Sigmoid colon (tissue), 6 donors: ENCODE measurements at regions not wholly inside any gene's neighbourhood (a gene's known extent, or its start where the extent isn't known, plus 50 kb on each side); places are given as distances from the start of the nearest gene placed in this dataset.

Experiments used
- DNase-seq: peaks from one replicate; pipeline ENCODE4 v3.0.0-alpha.2; 2019
- H3K27ac ChIP-seq, 4 donors: fragments of 200-600 bp; sonication (generic); one replicate each; pipeline ENCODE4 v1.5.1; 2016 to 2019; ENCODE audit warnings: mild to moderate bottlenecking in 1 of 4
- H3K27me3 ChIP-seq, 3 donors: fragments of 200-600 bp; sonication (generic); one replicate each; pipeline ENCODE4 v1.5.1; 2019; ENCODE audit warnings: mild to moderate bottlenecking in 1 of 3
- H3K36me3 ChIP-seq, 4 donors: fragments of 200-600 bp; sonication (generic); one replicate each; pipeline ENCODE4 v1.5.1; 2016 to 2019
- H3K4me1 ChIP-seq, 4 donors: fragments of 200-600 bp; sonication (generic); one replicate each; pipeline ENCODE4 v1.5.1; 2017 to 2019
- H3K4me3 ChIP-seq, 4 donors: fragments of 200-600 bp; sonication (generic); one replicate each; pipeline ENCODE4 v1.5.1; 2017 to 2019; ENCODE audit warnings: mild to moderate bottlenecking in 2 of 4, moderate library complexity in 1 of 4
- H3K9me3 ChIP-seq, 4 donors: fragments of 200-600 bp in 3 of 4; sonication (generic) in 3 of 4; one replicate each; pipeline versions ENCODE4 v1.5.1 to v1.6.1; 2013 to 2019
- EP300 ChIP-seq, 4 donors: sonication (generic); formaldehyde crosslinking; IDR thresholded peaks; one replicate each; pipeline ENCODE4 v1.6.1; 2017; ENCODE audit warnings: antibody characterized with exemption in 4 of 4
- POLR2A ChIP-seq, 2 donors: fragments of 450-650 bp; IDR thresholded peaks; one replicate each; pipeline ENCODE4 v1.6.1; 2016; ENCODE audit warnings: antibody characterized with exemption in 2 of 2, mild to moderate bottlenecking in 2 of 2, moderate library complexity in 2 of 2
- POLR2AphosphoS5 ChIP-seq, 4 donors: sonication (generic); formaldehyde crosslinking; IDR thresholded peaks; one replicate each; pipeline ENCODE4 v1.6.1; 2017; ENCODE audit warnings: antibody characterized with exemption in 4 of 4
- WGBS, 2 donors: extraction: QIAGEN DNeasy Blood & Tissue Kit; methylation state at CpG; one replicate each; pipeline ENCODE4 v1.1.7; 2013; 5-methylcytosine and 5-hydroxymethylcytosine counted together
- intact Hi-C: fragments of 100-400 bp; cut with DNase I; formaldehyde crosslinking; loops from one replicate; pipeline ENCODE4 v1.15.1; 2023
- TF ChIP-seq, protein P1 (sequence below), 4 experiments: fragments of 450-650 bp in 3 of 4; fragments of 200-600 bp in 1 of 4; IDR thresholded peaks; one replicate each; pipeline ENCODE4 v1.5.1; 2016 to 2019; ENCODE audit warnings: antibody characterized with exemption in 4 of 4, mild to moderate bottlenecking in 3 of 4, moderate library complexity in 2 of 4
- donor health status: healthy with polysubstance abuse.
- donor health status: healthy.

DNA sequence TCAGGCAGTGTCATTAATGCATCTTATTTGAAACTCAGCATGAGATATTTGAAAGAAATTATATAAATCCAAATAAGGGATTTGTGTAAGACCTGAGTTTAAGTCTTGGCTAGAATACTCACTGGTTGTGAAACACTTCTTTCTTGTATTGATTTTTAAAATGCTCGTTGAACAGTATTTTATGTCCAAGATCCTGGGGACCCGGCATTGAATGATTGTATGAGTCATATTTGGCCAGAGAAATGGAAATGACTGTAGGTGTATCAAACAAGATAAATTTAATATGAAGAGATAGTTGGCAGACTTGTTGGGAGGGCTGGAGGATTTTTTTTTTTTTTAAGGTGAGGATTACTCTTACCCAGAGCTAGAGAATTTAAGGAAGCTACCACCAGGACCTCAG, 606.1 kb upstream of the CPEB2 start:
- H3K27me3 ChIP-seq = no peaks in the 10 kb centered on the region
- H3K27ac ChIP-seq = no peak overlapping the region
- H3K36me3 ChIP-seq = no peaks in the 10 kb centered on the region
- 78 to 88% methylated on average over 2 of the region's 2 CpGs for WGBS, 2 donors
- H3K4me3 ChIP-seq = no peak overlapping the region
- intact Hi-C loops = no loop called here
- TF ChIP-seq POLR2A (IDR thresholded peaks at IDR 0.05) = no peak
- TF ChIP-seq EP300 (IDR thresholded peaks at IDR 0.05) = no peak
- TF ChIP-seq, protein P1, sequence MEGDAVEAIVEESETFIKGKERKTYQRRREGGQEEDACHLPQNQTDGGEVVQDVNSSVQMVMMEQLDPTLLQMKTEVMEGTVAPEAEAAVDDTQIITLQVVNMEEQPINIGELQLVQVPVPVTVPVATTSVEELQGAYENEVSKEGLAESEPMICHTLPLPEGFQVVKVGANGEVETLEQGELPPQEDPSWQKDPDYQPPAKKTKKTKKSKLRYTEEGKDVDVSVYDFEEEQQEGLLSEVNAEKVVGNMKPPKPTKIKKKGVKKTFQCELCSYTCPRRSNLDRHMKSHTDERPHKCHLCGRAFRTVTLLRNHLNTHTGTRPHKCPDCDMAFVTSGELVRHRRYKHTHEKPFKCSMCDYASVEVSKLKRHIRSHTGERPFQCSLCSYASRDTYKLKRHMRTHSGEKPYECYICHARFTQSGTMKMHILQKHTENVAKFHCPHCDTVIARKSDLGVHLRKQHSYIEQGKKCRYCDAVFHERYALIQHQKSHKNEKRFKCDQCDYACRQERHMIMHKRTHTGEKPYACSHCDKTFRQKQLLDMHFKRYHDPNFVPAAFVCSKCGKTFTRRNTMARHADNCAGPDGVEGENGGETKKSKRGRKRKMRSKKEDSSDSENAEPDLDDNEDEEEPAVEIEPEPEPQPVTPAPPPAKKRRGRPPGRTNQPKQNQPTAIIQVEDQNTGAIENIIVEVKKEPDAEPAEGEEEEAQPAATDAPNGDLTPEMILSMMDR (IDR thresholded peaks at IDR 0.05) = no peak
- TF ChIP-seq POLR2AphosphoS5 (IDR thresholded peaks at IDR 0.05) = no peak
- DNase-seq = no peak
- no peaks in the 10 kb centered on the region for H3K9me3 ChIP-seq
- peaks cover 0 to 3% (median 0%) of the 10 kb centered on the region in 4 donors for H3K4me1 ChIP-seq

DNA sequence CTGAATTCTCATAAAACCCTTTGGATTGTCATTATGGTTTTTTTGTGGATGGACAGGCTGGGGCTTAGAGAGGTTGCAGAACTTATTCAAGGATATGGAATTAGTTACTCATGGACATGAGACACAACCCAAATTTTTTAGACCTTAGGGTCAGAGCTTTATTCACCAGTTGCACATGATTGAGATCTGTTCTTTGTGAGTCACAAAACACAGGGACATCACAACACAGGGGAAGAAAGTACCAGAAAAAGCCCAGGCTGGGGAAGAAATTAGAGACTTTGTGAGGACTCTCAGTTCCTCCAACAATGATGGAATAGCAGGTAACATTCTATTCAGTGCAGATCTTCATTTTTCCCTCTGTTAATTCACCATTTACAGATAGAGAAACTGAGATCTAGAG, 602.4 kb upstream of the CPEB2 start:
- Histone ChIP-seq H3K4me1 (peaks cover 0 to 3% (median 0%) of the 10 kb centered on the region in 4 donors), H3K27me3 (no peaks in the 10 kb centered on the region), H3K9me3 (no peaks in the 10 kb centered on the region), H3K4me3 (no peak overlapping the region), H3K36me3 (no peaks in the 10 kb centered on the region), H3K27ac (no peak overlapping the region)
- TF ChIP-seq, protein P1 (IDR thresholded peaks at IDR 0.05) = no peak
- TF ChIP-seq POLR2AphosphoS5 (IDR thresholded peaks at IDR 0.05) = no peak
- TF ChIP-seq POLR2A (IDR thresholded peaks at IDR 0.05) = no peak
- TF ChIP-seq EP300 (IDR thresholded peaks at IDR 0.05) = no peak
- intact Hi-C loops = no loop called here
- DNase-seq = no peak

DNA sequence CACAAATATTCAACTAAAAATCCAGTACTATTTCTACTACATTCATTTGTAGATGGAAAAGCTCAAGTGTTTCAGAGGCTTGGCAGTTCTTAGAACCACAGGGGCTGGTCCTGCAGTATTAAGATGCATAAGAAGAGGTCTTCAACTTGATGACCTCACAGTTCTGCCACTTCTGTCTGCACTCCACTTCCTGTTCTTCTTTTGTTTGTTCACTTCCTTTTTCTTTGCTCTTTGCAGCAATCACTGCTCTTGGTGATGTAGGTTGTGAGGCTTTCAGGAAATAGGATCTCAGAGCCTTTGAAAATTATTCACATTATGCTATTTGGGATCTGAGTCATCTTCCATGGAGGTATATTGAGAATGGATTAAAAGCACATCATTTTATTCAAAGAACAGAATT, 602.0 kb upstream of the CPEB2 start:
- no peak for DNase-seq
- intact Hi-C loops = no loop called here
- H3K9me3 ChIP-seq = no peaks in the 10 kb centered on the region
- TF ChIP-seq EP300 (IDR thresholded peaks at IDR 0.05) (no peak), POLR2AphosphoS5 (IDR thresholded peaks at IDR 0.05) (no peak), POLR2A (IDR thresholded peaks at IDR 0.05) (no peak)
- TF ChIP-seq, protein P1 (IDR thresholded peaks at IDR 0.05) = no peak
- H3K36me3 ChIP-seq = no peaks in the 10 kb centered on the region
- no peaks in the 10 kb centered on the region for H3K27me3 ChIP-seq
- H3K4me1 ChIP-seq = peaks cover 0 to 3% (median 0%) of the 10 kb centered on the region in 4 donors
- H3K27ac ChIP-seq = no peak overlapping the region
- no peak overlapping the region for H3K4me3 ChIP-seq

DNA sequence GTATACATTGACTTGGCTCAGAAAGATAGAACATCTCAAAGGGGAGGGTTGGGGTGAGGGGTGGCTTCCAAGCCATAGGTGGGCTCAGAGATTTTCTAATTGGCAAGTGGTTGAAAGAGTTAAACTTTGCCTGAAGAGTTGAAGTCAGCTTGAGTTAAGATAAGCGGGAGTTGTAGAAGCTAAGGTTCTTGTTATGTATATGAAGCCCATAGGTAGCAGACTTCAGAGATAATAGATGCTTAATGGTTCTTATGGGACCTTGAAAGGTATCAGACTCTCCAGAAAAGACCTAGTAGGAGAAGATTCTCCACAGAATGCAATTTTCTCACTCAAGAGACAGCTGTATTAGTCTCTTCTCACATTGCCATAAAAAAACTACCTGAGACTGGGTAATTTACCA, 599.1 kb upstream of the CPEB2 start:
- intact Hi-C loops = no loop called here
- TF ChIP-seq POLR2A (IDR thresholded peaks at IDR 0.05) = no peak
- TF ChIP-seq POLR2AphosphoS5 (IDR thresholded peaks at IDR 0.05) = no peak
- no peak for TF ChIP-seq EP300 (IDR thresholded peaks at IDR 0.05)
- TF ChIP-seq, protein P1 (IDR thresholded peaks at IDR 0.05) = no peak
- H3K9me3 ChIP-seq = no peaks in the 10 kb centered on the region
- H3K27ac ChIP-seq = no peak overlapping the region
- H3K36me3 ChIP-seq = no peaks in the 10 kb centered on the region
- H3K27me3 ChIP-seq = no peaks in the 10 kb centered on the region
- no peak for DNase-seq
- no peak overlapping the region for H3K4me3 ChIP-seq
- 83 to 91% methylated on average over 1 of the region's 1 CpG for WGBS, 2 donors
- H3K4me1 ChIP-seq = peaks cover 0 to 3% (median 0%) of the 10 kb centered on the region in 4 donors

DNA sequence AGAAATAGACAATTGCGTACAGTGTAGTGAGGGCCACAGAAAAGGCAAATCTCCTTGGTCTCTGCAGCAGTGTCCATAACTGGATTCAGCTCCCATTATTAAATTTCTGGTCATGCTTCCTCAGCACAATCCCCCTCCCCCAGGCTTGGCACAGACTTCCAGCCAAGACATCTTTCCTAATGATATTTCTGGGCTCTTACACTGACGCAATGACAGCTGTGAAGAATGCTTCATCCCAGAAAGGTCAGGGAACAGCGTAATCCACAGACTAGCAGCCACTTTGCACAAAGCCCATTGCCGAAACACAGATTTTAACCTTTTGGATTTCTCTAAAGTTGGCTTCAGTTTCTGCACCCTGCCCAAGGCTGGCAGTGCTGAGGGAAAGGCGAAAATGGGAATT, 597.6 kb upstream of the CPEB2 start:
- 86 to 92% methylated on average over 5 of the region's 5 CpGs for WGBS, 2 donors

More for the DNA sequence above, 597.6 kb upstream of the CPEB2 start:
- no peaks in the 10 kb centered on the region for H3K27me3 ChIP-seq
- TF ChIP-seq, protein P1 (IDR thresholded peaks at IDR 0.05) = no peak
- no peak for TF ChIP-seq POLR2AphosphoS5 (IDR thresholded peaks at IDR 0.05)
- TF ChIP-seq EP300 (IDR thresholded peaks at IDR 0.05) = no peak
- TF ChIP-seq POLR2A (IDR thresholded peaks at IDR 0.05) = no peak
- no peak overlapping the region for H3K4me3 ChIP-seq
- no peaks in the 10 kb centered on the region for H3K36me3 ChIP-seq
- no peaks in the 10 kb centered on the region for H3K9me3 ChIP-seq
- H3K4me1 ChIP-seq = peaks cover 0 to 3% (median 0%) of the 10 kb centered on the region in 4 donors
- intact Hi-C loops = no loop called here
- H3K27ac ChIP-seq = no peak overlapping the region
- DNase-seq = no peak
